Endothelial cell of umbilical vein (primary cell): ENCODE measurements at regions not wholly inside any gene's neighbourhood (a gene's known extent, or its start where the extent isn't known, plus 50 kb on each side); places are given as distances from the start of the nearest gene placed in this dataset.

Experiments used
- BruUV-seq: library from RNA; stranded (reverse); fragments of 400-500 nt; replicated peaks from 2 replicates; lab custom pipeline; 2021; lab: Mats Ljungman, UMichigan
- CTCF ChIA-PET: fragments of 300-600, 350-600 bp; sonication (Branson Sonifier 250); formaldehyde crosslinking; loops from one replicate; lab custom pipeline; 2021; ENCODE audit warnings: antibody characterized with exemption, inconsistent platforms; lab: Charles Lee
- POLR2A ChIA-PET: fragments of 300-600, 350-600 bp; sonication (Branson Sonifier 250); formaldehyde crosslinking; loops from one replicate; lab custom pipeline; 2021; ENCODE audit warnings: antibody characterized with exemption, inconsistent platforms; lab: Charles Lee
- DNase-seq: peaks from one replicate; pipeline ENCODE4 v3.0.0-alpha.2; 2011; ENCODE audit warnings: low read depth, low spot score
- FAIRE-seq: peaks from 2 replicates; lab custom pipeline; 2011; peaks lifted over from hg19 to GRCh38; lab: Jason Lieb, UNC
- H2AFZ ChIP-seq: 2 replicates; pipeline ENCODE4 v1.6.0; 2012; ENCODE audit warnings: low read depth, low read length, control low read depth, inconsistent platforms
- H3K27ac ChIP-seq: 2 replicates; pipeline ENCODE4 v1.5.1; 2011; ENCODE audit warnings: low read depth, mild to moderate bottlenecking, control low read depth, low read length, moderate library complexity; ENCODE audit not compliant: insufficient read depth
- H3K27me3 ChIP-seq, 2 experiments: 2 replicates each; pipeline versions ENCODE4 v1.6.0 to v1.6.1; 2011; ENCODE audit warnings: low read length in 2 of 2, mixed read lengths in 1 of 2; ENCODE audit not compliant: control insufficient read depth in 2 of 2, insufficient read depth in 2 of 2
- H3K36me3 ChIP-seq, 2 experiments: 2 replicates in 1 of 2; 3 replicates in 1 of 2; pipeline ENCODE4 v1.5.1; 2011; ENCODE audit warnings: low read length in 2 of 2, mild to moderate bottlenecking in 1 of 2, moderate library complexity in 1 of 2; ENCODE audit not compliant: control insufficient read depth in 2 of 2, insufficient read depth in 2 of 2; ENCODE audit errors: extremely low read depth in 1 of 2
- H3K4me1 ChIP-seq: 3 replicates; pipeline ENCODE4 v1.5.1; 2011; ENCODE audit warnings: mild to moderate bottlenecking, low read length; ENCODE audit not compliant: control insufficient read depth, insufficient read depth; ENCODE audit errors: extremely low read depth
- H3K4me2 ChIP-seq: 2 replicates; pipeline ENCODE4 v1.6.1; 2011; ENCODE audit warnings: low read length, control low read depth, mixed read lengths; ENCODE audit not compliant: insufficient read depth
- H3K4me3 ChIP-seq, 3 experiments: fragments of 200-600 bp in 1 of 3; sonication (generic), shearing (Covaris generic) in 1 of 3; replicated peaks in 1 of 3; 2 replicates each; pipeline ENCODE4 v1.5.1; 2011 to 2016; ENCODE audit warnings: control low read depth in 3 of 3, low read length in 3 of 3, mild to moderate bottlenecking in 2 of 3, inconsistent platforms in 1 of 3, low read depth in 1 of 3, moderate library complexity in 1 of 3; ENCODE audit not compliant: insufficient read depth in 1 of 3
- H3K79me2 ChIP-seq: 2 replicates; pipeline ENCODE4 v1.6.0; 2012; ENCODE audit warnings: low read length, inconsistent platforms; ENCODE audit not compliant: control insufficient read depth, insufficient read depth
- H3K9ac ChIP-seq: replicated peaks from 2 replicates; pipeline ENCODE3; 2011; ENCODE audit warnings: low read length, control low read depth; ENCODE audit not compliant: insufficient read depth; ENCODE audit errors: extremely low read depth
- H3K9me1 ChIP-seq: replicated peaks from 3 replicates; pipeline ENCODE4 v1.6.0; 2011; ENCODE audit warnings: mild to moderate bottlenecking, low read length; ENCODE audit not compliant: control insufficient read depth, insufficient read depth; ENCODE audit errors: extremely low read depth
- H3K9me3 ChIP-seq: replicated peaks from 2 replicates; pipeline ENCODE4 v1.5.1; 2012; ENCODE audit warnings: low read length, inconsistent platforms; ENCODE audit not compliant: control insufficient read depth, insufficient read depth
- H4K20me1 ChIP-seq: replicated peaks from 2 replicates; pipeline ENCODE3; 2011; ENCODE audit warnings: mild to moderate bottlenecking, low read length; ENCODE audit not compliant: control insufficient read depth, insufficient read depth; ENCODE audit errors: extremely low read depth
- CTCF ChIP-seq, 2 donors: IDR thresholded peaks; 1 replicate in 1 of 2; 2 replicates in 1 of 2; pipeline ENCODE4 v1.5.1; 2011; ENCODE audit warnings: low read length in 2 of 2, mild to moderate bottlenecking in 2 of 2, moderate library complexity in 2 of 2, control low read depth in 1 of 2, inconsistent platforms in 1 of 2, low read depth in 1 of 2; ENCODE audit not compliant: insufficient read depth in 1 of 2; ENCODE audit errors: extremely low read depth in 1 of 2
- EZH2 ChIP-seq: IDR thresholded peaks from 2 replicates; pipeline ENCODE4 v1.6.1; 2012; ENCODE audit warnings: borderline replicate concordance, low read depth, mild to moderate bottlenecking, moderate library complexity, low read length, inconsistent platforms; ENCODE audit not compliant: severe bottlenecking
- FOS ChIP-seq: IDR thresholded peaks from 2 replicates; pipeline ENCODE4 v1.6.1; 2011; ENCODE audit warnings: mild to moderate bottlenecking, low read length, moderate library complexity, borderline replicate concordance; ENCODE audit not compliant: insufficient read depth
- GATA2 ChIP-seq: IDR thresholded peaks from 2 replicates; pipeline ENCODE4 v1.7.0; 2011; ENCODE audit warnings: low read depth, mild to moderate bottlenecking, moderate library complexity, mixed read lengths, low read length; ENCODE audit not compliant: insufficient read length, insufficient read depth
- JUN ChIP-seq: IDR thresholded peaks from 2 replicates; pipeline ENCODE4 v1.6.1; 2011; ENCODE audit warnings: borderline replicate concordance, low read depth; ENCODE audit not compliant: insufficient read length, insufficient read depth
- MAX ChIP-seq: IDR thresholded peaks from 2 replicates; pipeline ENCODE4 v1.6.1; 2011; ENCODE audit not compliant: insufficient read depth, insufficient read length
- MYC ChIP-seq: IDR thresholded peaks from one replicate; pipeline ENCODE4 v1.6.1; 2011; ENCODE audit warnings: mild to moderate bottlenecking, low read depth, low read length
- POLR2A ChIP-seq: IDR thresholded peaks from 2 replicates; pipeline ENCODE4 v1.6.1; 2012; ENCODE audit warnings: low read depth, mild to moderate bottlenecking, control low read depth, low read length
- POLR2AphosphoS5 ChIP-seq: IDR thresholded peaks from 2 replicates; pipeline ENCODE4 v1.6.1; 2012; ENCODE audit warnings: low read depth, mild to moderate bottlenecking, control low read depth, low read length, moderate library complexity; ENCODE audit not compliant: insufficient read depth
- dilution Hi-C: fragments of 300-500 bp; cut with MboI; formaldehyde crosslinking; loops from one replicate; pipeline ENCODE4 v1.15.0; 2019; ENCODE audit warnings: low sequenced_read_pairs; ENCODE audit not compliant: extremely low pct_ligation_motif_present
- intact Hi-C: fragments of 100-400 bp; cut with micrococcal nuclease; formaldehyde crosslinking; loops from one replicate; pipeline ENCODE4 v1.10.0; 2022

GRCh38 chr7:109529712-109530111 lies 960.0 kb downstream of the DNAJB9 start:
- Histone ChIP-seq H3K79me2 (no peaks in the 10 kb centered on the region), H3K4me3 (no peak overlapping the region), H3K4me2 (no peak overlapping the region), H3K27me3 (no peaks in the 10 kb centered on the region), H4K20me1 (no peaks in the 10 kb centered on the region), H3K27ac (no peak overlapping the region), H3K9ac (no peak overlapping the region), H3K9me3 (no peaks in the 10 kb centered on the region), H3K4me1 (no peaks in the 10 kb centered on the region), H2AFZ (no peak overlapping the region), H3K9me1 (no peaks in the 10 kb centered on the region), H3K36me3 (no peaks in the 10 kb centered on the region)
- CTCF ChIA-PET: no interaction called here
- intact Hi-C loops (no loop called here), dilution Hi-C loops (no loop called here)
- no peak for TF ChIP-seq POLR2AphosphoS5
- TF ChIP-seq MAX: no peak
- TF ChIP-seq CTCF (IDR thresholded peaks at IDR 0.05; ENCODE audit: extremely low read depth in 1 of 2, insufficient read depth in 1 of 2, low read depth in 1 of 2, low read length in 2 of 2): no peak
- no peak for TF ChIP-seq MYC
- TF ChIP-seq FOS: no peak
- TF ChIP-seq POLR2A: no peak
- no peak for TF ChIP-seq JUN
- TF ChIP-seq GATA2: no peak
- TF ChIP-seq EZH2: no peak
- no peak for FAIRE-seq
- no TSS peak for BruUV-seq
- DNase-seq: no peak
- POLR2A ChIA-PET: no interaction called here
